GM10248 (cell line): ENCODE measurements at regions not wholly inside any gene's neighbourhood (a gene's known extent, or its start where the extent isn't known, plus 50 kb on each side); places are given as distances from the start of the nearest gene placed in this dataset.

Source experiments
- CTCF ChIA-PET: fragments of 300-600 bp; sonication (Branson Sonifier 250); formaldehyde crosslinking; extraction: SDS; loops from one replicate; lab custom pipeline; 2021; ENCODE audit warnings: antibody characterized with exemption; lab: Yijun Ruan, JAX
- POLR2A ChIA-PET: fragments of 350-650 bp; sonication (Branson Sonifier 250); formaldehyde crosslinking; extraction: SDS; loops from one replicate; lab custom pipeline; 2020; ENCODE audit warnings: antibody characterized with exemption; lab: Yijun Ruan, JAX
- DNase-seq: peaks from one replicate; pipeline ENCODE4 v3.0.0; 2012; ENCODE audit errors: extremely low spot score
- TF ChIP-seq, protein P1 (sequence below): IDR thresholded peaks from 2 replicates; pipeline ENCODE4 v1.5.1; 2012; ENCODE audit warnings: mild to moderate bottlenecking, low read depth; ENCODE audit errors: extremely low read depth, missing control alignments, control extremely low read depth

DNA sequence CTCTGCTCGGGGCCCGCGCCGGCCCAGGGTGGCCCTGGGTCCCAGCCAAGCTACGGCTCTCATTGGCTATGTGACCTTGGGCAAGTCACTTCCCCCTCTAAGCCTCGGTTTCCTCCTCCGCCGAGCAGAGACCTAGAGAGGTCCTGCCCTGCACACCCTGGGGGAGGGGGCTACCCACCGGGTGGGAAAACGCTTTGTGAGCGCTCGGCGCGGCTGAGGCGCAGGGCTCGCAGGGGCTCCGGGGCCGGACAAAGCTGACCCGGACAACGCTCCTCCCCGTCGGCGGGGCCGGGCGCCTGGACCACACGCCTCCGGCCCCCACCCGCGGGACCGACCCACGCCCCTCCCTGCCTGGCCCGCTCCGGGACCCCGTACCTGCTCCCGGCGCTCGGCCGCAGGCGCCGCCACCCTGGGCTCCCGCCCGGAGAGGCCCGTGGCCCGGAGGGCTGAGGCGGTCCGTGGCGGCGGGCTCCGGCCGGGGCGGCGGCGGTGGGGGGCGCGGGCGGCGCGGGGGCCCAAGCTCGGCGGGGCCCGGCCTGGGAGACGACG, 85.7 kb upstream of the MELK start:
- POLR2A ChIA-PET = interaction anchor here (0.9 kb wide), 1 partner anchor 29 kb away, joined by 4 read pairs; no protein-coding TSS in a partner anchor
- CTCF ChIA-PET = interaction anchor here (0.9 to 3.6 kb wide), 6 partner anchors 11 to 94 kb away, joined by 4 to 15 read pairs (median 5); no protein-coding TSS in a partner anchor
- DNase-seq = peak; percentile 58
- TF ChIP-seq, protein P1, sequence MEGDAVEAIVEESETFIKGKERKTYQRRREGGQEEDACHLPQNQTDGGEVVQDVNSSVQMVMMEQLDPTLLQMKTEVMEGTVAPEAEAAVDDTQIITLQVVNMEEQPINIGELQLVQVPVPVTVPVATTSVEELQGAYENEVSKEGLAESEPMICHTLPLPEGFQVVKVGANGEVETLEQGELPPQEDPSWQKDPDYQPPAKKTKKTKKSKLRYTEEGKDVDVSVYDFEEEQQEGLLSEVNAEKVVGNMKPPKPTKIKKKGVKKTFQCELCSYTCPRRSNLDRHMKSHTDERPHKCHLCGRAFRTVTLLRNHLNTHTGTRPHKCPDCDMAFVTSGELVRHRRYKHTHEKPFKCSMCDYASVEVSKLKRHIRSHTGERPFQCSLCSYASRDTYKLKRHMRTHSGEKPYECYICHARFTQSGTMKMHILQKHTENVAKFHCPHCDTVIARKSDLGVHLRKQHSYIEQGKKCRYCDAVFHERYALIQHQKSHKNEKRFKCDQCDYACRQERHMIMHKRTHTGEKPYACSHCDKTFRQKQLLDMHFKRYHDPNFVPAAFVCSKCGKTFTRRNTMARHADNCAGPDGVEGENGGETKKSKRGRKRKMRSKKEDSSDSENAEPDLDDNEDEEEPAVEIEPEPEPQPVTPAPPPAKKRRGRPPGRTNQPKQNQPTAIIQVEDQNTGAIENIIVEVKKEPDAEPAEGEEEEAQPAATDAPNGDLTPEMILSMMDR = no peak

DNA sequence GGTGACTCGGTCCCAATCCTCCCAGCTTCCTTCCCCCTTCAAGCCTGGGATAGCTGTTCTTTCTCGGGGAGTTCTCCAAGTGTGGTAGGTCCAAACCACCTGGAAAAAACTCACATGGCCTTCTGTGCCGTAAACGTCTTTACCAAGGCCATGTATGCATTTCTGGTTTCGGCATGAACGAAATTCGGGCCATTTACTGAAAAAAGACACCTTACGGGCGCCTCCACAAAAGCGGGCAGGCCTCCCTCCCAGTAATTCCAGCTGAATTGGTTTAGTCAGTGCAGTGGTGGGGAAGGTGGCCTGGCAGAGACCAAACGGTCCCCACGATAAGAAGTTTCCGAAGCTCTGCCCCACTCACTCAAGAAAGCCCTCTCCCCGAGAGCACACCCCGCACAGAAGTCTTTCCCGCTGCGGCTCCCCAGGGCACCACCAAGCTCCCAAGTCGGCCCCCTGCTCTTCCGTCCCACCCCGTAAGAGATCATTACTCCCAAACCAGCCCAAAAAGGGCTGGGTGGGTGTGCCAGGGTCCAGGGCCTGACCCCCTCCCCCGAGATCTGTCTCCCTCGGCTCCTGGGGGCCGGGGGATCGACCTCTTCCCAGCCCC, 86.3 kb upstream of the MELK start:
- ChIA-PET CTCF (interaction anchor here (0.9 to 3.6 kb wide), 6 partner anchors 10 to 94 kb away, joined by 4 to 15 read pairs (median 5); no protein-coding TSS in a partner anchor), POLR2A (interaction anchor here (0.9 kb wide), 1 partner anchor 28 kb away, joined by 4 read pairs; no protein-coding TSS in a partner anchor)
- TF ChIP-seq, protein P1 = no peak
- DNase-seq = no peak

DNA sequence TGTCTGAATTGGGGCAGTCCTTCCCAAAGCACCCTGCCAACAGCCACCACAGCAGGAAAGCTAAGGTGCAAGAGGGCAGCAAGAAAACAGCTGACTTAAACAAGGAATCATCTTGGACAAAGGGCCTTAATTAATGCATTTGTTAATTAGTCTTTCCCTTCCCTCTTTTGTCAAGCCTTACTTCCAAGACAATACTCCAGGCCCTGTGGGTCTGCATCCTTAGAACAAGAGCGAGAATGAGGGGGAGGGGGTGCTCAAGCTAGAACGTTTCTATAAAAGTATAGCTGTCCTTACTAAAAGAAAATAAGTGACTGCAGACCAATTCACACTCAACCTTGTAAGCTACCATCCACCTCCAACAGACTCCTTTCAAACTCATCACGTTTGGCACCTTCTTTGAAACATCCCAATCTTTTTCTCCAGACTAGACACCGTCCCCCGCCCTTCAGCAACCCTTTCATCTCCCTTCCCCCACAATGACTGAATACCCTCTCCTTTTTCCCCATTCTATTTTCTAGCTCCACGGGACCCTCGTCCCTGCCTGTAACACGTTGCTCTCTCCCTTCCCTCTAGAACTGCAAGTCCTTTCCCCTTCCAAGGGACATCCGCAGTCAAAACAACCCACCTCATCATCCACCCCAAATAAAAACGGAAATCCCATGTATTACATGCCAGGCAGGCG, 85.7 kb upstream of the RNF38 start:
- ChIA-PET POLR2A (interaction anchor here (0.9 kb wide), 1 partner anchor 28 kb away, joined by 4 read pairs; no protein-coding TSS in a partner anchor), CTCF (interaction anchor here (0.9 to 3.6 kb wide), 7 partner anchors 10 to 93 kb away, joined by 3 to 15 read pairs (median 5); no protein-coding TSS in a partner anchor)
- DNase-seq = no peak
- TF ChIP-seq, protein P1 = no peak

DNA sequence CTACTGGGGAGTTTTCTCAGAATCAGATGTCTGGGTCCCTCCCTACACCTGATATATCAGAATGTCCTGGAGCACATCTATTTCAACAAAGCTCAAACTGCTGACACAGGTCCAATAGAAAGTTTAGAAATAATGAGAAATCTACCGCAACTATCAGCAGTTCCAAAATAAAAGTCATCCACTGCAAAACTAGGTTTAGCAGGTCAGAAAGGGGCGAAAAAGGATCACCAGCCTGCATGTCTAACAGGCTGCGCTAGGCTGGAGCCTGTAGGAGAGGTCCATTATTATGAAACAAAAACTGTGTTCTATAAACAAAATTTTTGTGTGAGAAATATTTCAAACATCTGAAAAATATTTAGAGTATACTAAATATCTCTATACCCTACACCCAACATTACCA, 84.1 kb upstream of the RNF38 start:
- CTCF ChIA-PET = interaction anchor here (1.3 to 3.6 kb wide), 2 partner anchors 12 to 77 kb away, joined by 7 to 15 read pairs; no protein-coding TSS in a partner anchor
- POLR2A ChIA-PET = no interaction called here
- no peak for DNase-seq
- TF ChIP-seq, protein P1 = no peak

DNA sequence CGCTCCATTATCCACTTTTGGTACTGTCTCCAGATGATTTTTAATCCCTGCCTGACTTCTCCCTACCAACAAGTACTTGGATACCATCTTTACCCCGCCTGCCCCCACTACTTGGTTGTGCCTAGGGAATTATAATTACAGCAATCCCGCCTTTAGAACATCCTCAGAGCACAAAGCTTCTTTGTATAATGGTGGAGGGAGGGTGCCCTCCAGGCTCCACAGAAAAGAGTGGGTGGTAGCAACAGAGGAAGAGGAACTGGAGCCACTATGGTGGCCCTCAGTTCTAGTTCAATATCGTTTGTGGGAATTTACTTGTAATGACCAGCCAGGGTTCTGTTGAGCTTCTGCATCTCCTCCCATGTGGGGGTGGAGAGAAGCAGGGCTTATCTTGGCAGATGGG, 79.0 kb upstream of the RNF38 start:
- ChIA-PET CTCF (interaction anchor here (1.0 to 2.3 kb wide), 2 partner anchors 12 to 72 kb away, joined by 3 to 7 read pairs; no protein-coding TSS in a partner anchor), POLR2A (no interaction called here)
- TF ChIP-seq, protein P1 = no peak
- no peak for DNase-seq

DNA sequence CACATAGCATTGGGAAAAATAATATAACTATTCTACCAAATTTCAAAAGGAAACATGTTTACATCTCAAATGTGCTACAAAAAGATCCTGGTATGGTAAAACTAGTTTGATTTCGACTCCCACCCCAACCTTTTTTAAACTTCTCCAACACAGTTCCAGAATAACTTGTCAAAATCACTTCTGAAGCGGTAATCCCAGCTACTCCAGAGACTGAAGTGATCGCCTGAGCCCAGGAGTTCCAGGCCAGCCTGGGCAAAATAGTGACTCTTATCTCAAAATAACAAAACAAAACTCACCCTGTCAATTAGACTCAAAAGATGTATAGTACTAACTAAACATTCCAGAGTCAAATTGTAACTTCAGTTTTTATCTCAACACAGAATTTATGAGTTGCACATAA, 71.3 kb upstream of the RNF38 start:
- ChIA-PET CTCF (interaction anchor here (0.8 to 2.0 kb wide), 4 partner anchors 12 to 64 kb away, joined by 3 to 12 read pairs (median 10); no protein-coding TSS in a partner anchor), POLR2A (no interaction called here)
- TF ChIP-seq, protein P1 = no peak
- DNase-seq = no peak
